Neural progenitor cell (in vitro differentiated cells): ENCODE measurements at regions not wholly inside any gene's neighbourhood (a gene's known extent, or its start where the extent isn't known, plus 50 kb on each side); places are given as distances from the start of the nearest gene placed in this dataset.

Source experiments
- EZH2 ChIP-seq: fragments of 200-600 bp; sonication (generic); IDR thresholded peaks from 2 replicates; pipeline ENCODE4 v1.6.1; 2017; ENCODE audit warnings: antibody characterized with exemption, mild to moderate bottlenecking, moderate library complexity
- EZH2phosphoT487 ChIP-seq: fragments of 200-600 bp; sonication (generic); IDR thresholded peaks from 2 replicates; pipeline ENCODE4 v1.6.1; 2017; ENCODE audit warnings: antibody characterized with exemption
- TF ChIP-seq, protein P1 (sequence below): fragments of 200-600 bp; sonication (generic); IDR thresholded peaks from 2 replicates; pipeline ENCODE4 v1.5.1; 2017; ENCODE audit warnings: antibody characterized with exemption, mild to moderate bottlenecking

- TF ChIP-seq, protein P1, sequence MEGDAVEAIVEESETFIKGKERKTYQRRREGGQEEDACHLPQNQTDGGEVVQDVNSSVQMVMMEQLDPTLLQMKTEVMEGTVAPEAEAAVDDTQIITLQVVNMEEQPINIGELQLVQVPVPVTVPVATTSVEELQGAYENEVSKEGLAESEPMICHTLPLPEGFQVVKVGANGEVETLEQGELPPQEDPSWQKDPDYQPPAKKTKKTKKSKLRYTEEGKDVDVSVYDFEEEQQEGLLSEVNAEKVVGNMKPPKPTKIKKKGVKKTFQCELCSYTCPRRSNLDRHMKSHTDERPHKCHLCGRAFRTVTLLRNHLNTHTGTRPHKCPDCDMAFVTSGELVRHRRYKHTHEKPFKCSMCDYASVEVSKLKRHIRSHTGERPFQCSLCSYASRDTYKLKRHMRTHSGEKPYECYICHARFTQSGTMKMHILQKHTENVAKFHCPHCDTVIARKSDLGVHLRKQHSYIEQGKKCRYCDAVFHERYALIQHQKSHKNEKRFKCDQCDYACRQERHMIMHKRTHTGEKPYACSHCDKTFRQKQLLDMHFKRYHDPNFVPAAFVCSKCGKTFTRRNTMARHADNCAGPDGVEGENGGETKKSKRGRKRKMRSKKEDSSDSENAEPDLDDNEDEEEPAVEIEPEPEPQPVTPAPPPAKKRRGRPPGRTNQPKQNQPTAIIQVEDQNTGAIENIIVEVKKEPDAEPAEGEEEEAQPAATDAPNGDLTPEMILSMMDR = no peak
- TF ChIP-seq EZH2 (no peak), EZH2phosphoT487 (no peak)
Measured at GRCh38 chr9:107833295-107833694, 343.7 kb upstream of the KLF4 start.
